Upper lobe of left lung (tissue), 4 donors: ENCODE measurements at regions not wholly inside any gene's neighbourhood (a gene's known extent, or its start where the extent isn't known, plus 50 kb on each side); places are given as distances from the start of the nearest gene placed in this dataset.

Experiments used
- CTCF ChIP-seq, 6 experiments: fragments of 450-650 bp in 4 of 6; fragments of 200-600 bp in 2 of 6; sonication (generic) in 2 of 6; IDR thresholded peaks; one replicate each; pipeline ENCODE4 v1.5.1; 2016 to 2019; ENCODE audit warnings: antibody characterized with exemption in 6 of 6
- POLR2A ChIP-seq, 4 donors: fragments of 450-650 bp; IDR thresholded peaks; one replicate each; pipeline ENCODE4 v1.5.1; 2016 to 2017; ENCODE audit warnings: antibody characterized with exemption in 4 of 4, mild to moderate bottlenecking in 2 of 4

DNA sequence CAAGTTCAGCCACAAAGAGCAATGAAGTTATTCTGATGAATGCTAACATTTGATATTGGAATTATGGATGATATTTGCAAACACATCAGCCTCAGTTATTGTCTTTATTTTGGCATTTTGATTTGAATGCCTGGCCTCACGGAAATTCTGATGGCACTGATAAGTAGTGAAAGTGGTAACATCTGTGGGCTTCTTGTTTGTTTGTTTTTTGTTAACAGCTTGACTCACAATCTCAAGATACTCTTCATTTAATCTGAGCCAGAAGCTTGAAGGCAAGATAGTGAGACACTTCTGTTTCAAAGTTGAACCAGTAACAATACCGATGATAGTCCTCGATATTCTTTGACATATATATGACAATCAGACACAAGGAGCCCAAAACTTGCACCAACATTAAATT is 182.9 kb upstream of the NFIA start:
- no peak for TF ChIP-seq CTCF (IDR thresholded peaks at IDR 0.05)
- TF ChIP-seq POLR2A (IDR thresholded peaks at IDR 0.05): no peak
